ENCODE measurements at regions not wholly inside any gene's neighbourhood (a gene's known extent, or its start where the extent isn't known, plus 50 kb on each side); places are given as distances from the start of the nearest gene placed in this dataset.

GRCh38 chr3:150081084-150081483 is 110.4 kb upstream of the PFN2 start:
- WGBS, 2 experiments (ENCODE audit: extremely low coverage in 1 of 2, insufficient coverage in 1 of 2, insufficient read length in 1 of 2, insufficient replicate concordance in 2 of 2, low coverage in 1 of 2, low lambda C conversion rate in 2 of 2, missing lambda C conversion rate in 1 of 2) = 91% methylated on average over 4 of the region's 4 CpGs; no CpG with 5 or more reads in 1 of the 2 experiments
- Histone ChIP-seq H4K91ac (replicated peaks; ENCODE audit: insufficient read length, low read length) (no peak overlapping the region), H3K9ac (replicated peaks in 1 of 4; ENCODE audit: extremely low read depth in 1 of 4, low read depth in 3 of 4, low read length in 3 of 4) (no peak overlapping the region), H3K4me3 (ENCODE audit: extremely low read depth in 1 of 4, insufficient read depth in 2 of 4, low read depth in 3 of 4, low read length in 4 of 4) (no peak overlapping the region), H3K36me3 (ENCODE audit: control insufficient read depth in 2 of 4, insufficient read depth in 4 of 4, low read length in 3 of 4) (no peaks in the 10 kb centered on the region), H3K4me2 (ENCODE audit: insufficient read depth in 1 of 2, low read depth in 2 of 2, low read length in 2 of 2) (no peak overlapping the region), H2AK5ac (ENCODE audit: low read depth, low read length) (no peak overlapping the region), H4K5ac (ENCODE audit: insufficient read length, low read depth, low read length) (no peak overlapping the region), H3K27ac (ENCODE audit: low read depth, low read length) (no peak overlapping the region), H2AFZ (ENCODE audit: low read length) (no peak overlapping the region), H3K9me3 (ENCODE audit: insufficient read depth in 2 of 2, low read depth in 1 of 2, low read length in 1 of 2) (peaks cover 3 to 7% of the 10 kb centered on the region in 2 experiments; a peak in 1 of 4 replicates), H3K4ac (replicated peaks; ENCODE audit: insufficient read length, low read depth, low read length) (no peak overlapping the region), H3K18ac (ENCODE audit: extremely low read depth, low read length) (no peak overlapping the region), H2BK20ac (ENCODE audit: low read length) (no peak overlapping the region), H3K4me1 (replicated peaks in 1 of 4; ENCODE audit: control insufficient read depth in 3 of 4, insufficient read depth in 4 of 4, low read length in 3 of 4) (peaks cover 0 to 3% (median under 1%) of the 10 kb centered on the region in 4 experiments; a peak in 2 of 7 replicates), H3K23me2 (ENCODE audit: low read depth, low read length) (no peaks in the 10 kb centered on the region; the same call in 1 of the 2 replicates), H3K14ac (ENCODE audit: insufficient read length) (no peak overlapping the region), H4K20me1 (replicated peaks in 1 of 2; ENCODE audit: control insufficient read depth in 1 of 2, insufficient read depth in 2 of 2, low read length in 2 of 2) (no peaks in the 10 kb centered on the region), H2BK5ac (ENCODE audit: low read depth, low read length) (no peak overlapping the region), H2BK120ac (replicated peaks; ENCODE audit: low read depth, low read length) (no peak overlapping the region), H3K56ac (replicated peaks; ENCODE audit: insufficient read length, low read depth, low read length) (no peak overlapping the region), H4K8ac (ENCODE audit: extremely low read depth, insufficient read depth, low read length) (no peak overlapping the region), H3K79me1 (ENCODE audit: low read depth, low read length) (no peaks in the 10 kb centered on the region), H2BK12ac (ENCODE audit: low read depth, low read length) (no peak overlapping the region), H3K27me3 (replicated peaks in 1 of 4; ENCODE audit: control insufficient read depth in 3 of 4, extremely low read depth in 1 of 4, insufficient read depth in 3 of 4, low read length in 3 of 4) (no peaks in the 10 kb centered on the region), H3K23ac (ENCODE audit: insufficient read length) (no peak overlapping the region), H3K79me2 (ENCODE audit: control insufficient read depth in 1 of 2, insufficient read depth in 2 of 2, low read length in 2 of 2) (no peaks in the 10 kb centered on the region), H2BK15ac (ENCODE audit: low read length) (no peak overlapping the region)
- no peak for FAIRE-seq
- CTCF ChIA-PET (ENCODE audit: partially characterized antibody) = interaction anchor here (1.2 to 1.3 kb wide), 2 partner anchors 12 to 98 kb away, joined by 3 to 4 read pairs; no protein-coding TSS in a partner anchor
- no peak for DNase-seq (ENCODE audit: low read depth in 1 of 2, low spot score in 2 of 2)
- TF ChIP-seq BACH1 (IDR thresholded peaks at IDR 0.05; ENCODE audit: low read length) (no peak), CTBP2 (IDR thresholded peaks at IDR 0.05; ENCODE audit: borderline replicate concordance, insufficient read depth, insufficient read length, low read length) (no peak), RXRA (IDR thresholded peaks at IDR 0.05; ENCODE audit: insufficient read depth, low read depth, low read length) (no peak), TAF7 (optimal IDR thresholded peaks at IDR 0.05; ENCODE audit: borderline replicate concordance, low read depth, low read length) (no peak), USF2 (IDR thresholded peaks at IDR 0.05; ENCODE audit: low read length) (no peak), POLR2A (IDR thresholded peaks at IDR 0.05; ENCODE audit: control extremely low read depth in 1 of 2, low read depth in 2 of 2, low read length in 2 of 2) (no peak), SIN3A (conservative IDR thresholded peaks at IDR 0.05 in 1 of 2, IDR thresholded peaks at IDR 0.05 in 1 of 2; ENCODE audit: low read depth in 1 of 2, low read length in 2 of 2) (no peak)
- POLR2A ChIA-PET (ENCODE audit: partially characterized antibody) = no interaction called here
